NCI-H510A treated with DMSO at 0.1 percent for 48 hours (cell line): ENCODE measurements at regions not wholly inside any gene's neighbourhood (a gene's known extent, or its start where the extent isn't known, plus 50 kb on each side); places are given as distances from the start of the nearest gene placed in this dataset.
"Not testable (repeated sequence)": the region's sequence is repeated elsewhere in the genome, so short reads cannot be mapped to it uniquely, and the experiment has no call there.

Experiments
- DNase-seq: peaks from one replicate; lab custom pipeline; 2025; lab: John Stamatoyannopoulos, UW

GRCh38 chr4:82301390-82301789 is 72.4 kb downstream of the HNRNPD start:
- not testable (repeated sequence) for DNase-seq

GRCh38 chr4:82293304-82293703 is 80.5 kb downstream of the HNRNPD start:
- DNase-seq: no peak

GRCh38 chr4:82287720-82288119 is 86.1 kb downstream of the HNRNPD start:
- DNase-seq: no peak

DNA sequence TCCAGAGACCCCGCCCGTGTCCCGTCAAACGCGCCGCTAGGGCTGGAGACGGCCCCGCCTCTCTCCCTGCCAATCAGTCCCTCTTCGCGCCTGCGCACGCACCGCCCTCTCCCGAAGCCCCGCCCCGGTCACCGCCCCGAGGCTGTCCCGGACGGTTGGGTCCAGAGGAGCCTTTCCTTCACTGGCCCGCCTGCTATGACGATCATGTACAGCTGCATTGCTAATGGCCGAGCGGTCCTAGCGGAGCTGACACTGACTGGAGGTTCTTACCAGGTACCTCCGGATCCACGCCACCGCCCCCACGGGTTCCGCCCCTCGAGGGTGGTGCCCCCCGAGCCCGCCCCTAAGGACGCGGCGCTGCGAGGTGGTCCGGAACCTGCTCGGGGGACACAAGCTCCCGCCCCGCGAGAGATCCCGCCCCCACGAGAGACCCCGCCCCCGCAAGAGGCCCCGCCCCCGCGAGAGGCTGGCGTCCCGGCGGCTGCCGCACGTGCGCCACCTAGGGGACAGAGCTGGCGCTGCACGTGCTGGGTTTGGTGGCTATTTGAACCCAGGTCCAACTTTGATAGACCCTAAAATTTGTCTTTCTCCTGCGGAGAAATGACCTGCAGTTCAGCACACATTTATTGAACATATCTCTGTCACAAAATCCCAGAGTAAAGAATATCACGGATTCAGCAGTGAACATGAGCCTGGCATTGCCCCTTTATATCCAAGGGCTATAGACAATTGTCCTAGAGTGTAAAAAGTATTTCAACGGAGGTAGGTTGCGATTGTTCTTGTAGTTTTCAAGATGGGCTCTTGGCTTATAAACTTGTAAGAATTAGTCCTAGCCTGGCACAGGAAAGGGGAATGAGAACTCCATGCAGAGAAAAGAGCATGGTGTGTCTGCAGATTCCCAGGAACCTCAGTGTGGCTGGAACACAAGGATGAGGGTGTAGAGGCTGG is 88.7 kb downstream of the HNRNPD start:
- DNase-seq: peak; percentile 93

GRCh38 chr4:82284475-82284857 is 89.3 kb downstream of the HNRNPD start:
- no peak for DNase-seq

DNA sequence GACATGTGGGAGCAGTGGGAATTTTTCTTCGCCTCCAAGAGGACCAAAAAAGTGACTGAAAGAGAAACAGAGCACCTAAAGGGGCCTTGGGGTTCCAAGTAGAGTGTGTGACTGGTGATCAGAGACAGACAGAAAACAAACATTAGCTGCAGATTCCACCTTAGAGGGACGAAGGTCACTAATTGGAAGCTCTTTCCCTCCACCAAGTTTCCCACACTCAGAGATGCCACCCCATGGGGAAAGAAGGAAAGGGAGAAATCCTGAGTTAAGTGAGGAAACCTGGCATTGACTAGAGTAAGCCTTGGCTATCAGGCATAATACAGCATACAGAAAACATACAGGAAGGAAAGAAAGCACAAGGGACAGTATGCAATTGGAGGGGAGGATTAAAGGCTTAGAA is 90.9 kb downstream of the HNRNPD start:
- no peak for DNase-seq

GRCh38 chr4:82279550-82279949 is 94.2 kb downstream of the HNRNPD start:
- not testable (repeated sequence) for DNase-seq

DNA sequence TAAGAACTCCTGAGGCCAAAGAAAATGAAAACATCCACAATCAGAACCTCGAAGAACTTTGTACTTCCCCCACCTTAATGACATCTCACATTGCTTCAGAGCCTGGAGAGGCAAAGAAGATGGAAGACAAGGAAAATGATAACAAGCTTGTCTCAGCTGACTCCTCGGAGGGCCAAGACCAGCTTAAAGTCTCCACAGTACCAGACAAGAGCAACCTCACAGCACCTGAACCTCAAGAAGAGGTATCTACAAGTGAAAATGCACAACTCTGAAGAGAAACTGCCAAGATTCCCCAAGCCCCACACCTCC is 97.5 kb downstream of the HNRNPD start:
- DNase-seq: no peak

- DNase-seq: no peak
Measured at GRCh38 chr4:82275431-82276331, 98.1 kb downstream of the HNRNPD start.

- not testable (repeated sequence) for DNase-seq
Measured at GRCh38 chr4:82274700-82275099, 99.1 kb downstream of the HNRNPD start.

- DNase-seq: not testable (repeated sequence)
Measured at GRCh38 chr4:82272523-82272922, 101.3 kb downstream of the HNRNPD start.

DNA sequence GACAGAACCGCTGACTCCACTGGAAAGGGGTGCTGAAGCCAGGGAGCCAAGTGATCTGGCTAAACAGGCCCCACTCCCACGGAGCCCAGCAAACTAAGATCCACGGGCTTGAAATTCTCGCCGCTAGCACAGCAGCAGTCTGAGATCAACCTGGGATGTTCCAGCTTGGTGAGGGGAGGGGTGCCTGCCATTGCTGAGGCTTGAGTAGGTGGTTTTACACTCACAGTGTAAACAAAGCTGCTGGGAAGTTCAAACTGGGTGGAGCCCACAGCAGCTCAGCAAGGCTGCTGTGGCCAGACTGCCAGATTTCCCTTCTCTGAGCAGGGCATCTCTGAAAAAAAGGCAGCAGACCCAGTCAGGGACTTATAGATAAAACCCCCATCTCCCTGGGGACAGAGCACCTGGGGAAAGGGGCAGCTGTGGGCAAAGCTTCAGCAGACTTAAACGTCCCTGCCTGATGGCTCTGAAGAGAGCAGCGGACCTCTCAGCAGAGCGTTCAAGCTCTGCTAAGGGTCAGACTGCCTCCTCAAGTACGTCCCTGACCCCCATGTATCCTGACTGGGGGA is 101.8 kb downstream of the HNRNPD start:
- DNase-seq: not testable (repeated sequence)

DNA sequence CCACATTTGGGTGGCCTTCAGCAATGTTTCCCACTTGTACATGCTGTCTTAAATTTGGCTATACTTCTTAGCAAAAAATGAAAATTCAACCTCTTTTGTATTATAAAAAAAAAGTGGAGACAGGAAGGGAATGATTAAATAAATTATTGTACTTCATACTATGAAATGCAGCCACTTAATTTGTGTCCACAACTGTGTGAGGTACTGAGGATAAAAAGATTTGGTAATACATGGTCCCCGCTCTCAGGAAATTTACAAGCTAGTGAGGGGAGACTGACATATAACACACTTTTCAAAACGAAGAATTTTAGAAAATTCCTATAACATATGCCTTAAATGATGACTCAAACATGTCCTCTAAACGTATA is 105.0 kb downstream of the HNRNPD start:
- no peak for DNase-seq

GRCh38 chr4:82268050-82268825 is 105.6 kb downstream of the HNRNPD start:
- peak; percentile 87 for DNase-seq

GRCh38 chr4:82267506-82267905 is 106.3 kb downstream of the HNRNPD start:
- DNase-seq: no peak

DNA sequence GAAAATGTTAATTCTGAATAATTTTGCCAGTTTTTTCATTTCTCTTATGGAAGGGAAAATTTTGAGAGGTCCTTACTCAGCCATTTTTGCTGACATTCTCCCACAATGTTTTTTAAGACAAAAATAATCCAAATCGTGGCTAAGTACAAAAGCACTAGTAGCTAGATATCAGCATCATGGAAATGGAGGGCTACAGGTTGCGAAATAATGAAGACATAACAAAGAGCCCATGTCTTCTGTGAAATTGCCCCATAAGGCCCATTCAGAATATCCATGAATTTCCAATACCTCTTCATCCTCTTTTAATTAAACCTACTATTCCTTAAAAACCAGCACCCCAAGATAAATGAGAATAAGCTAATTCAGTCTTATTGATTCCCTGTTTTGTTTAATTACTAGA is 107.4 kb downstream of the HNRNPD start:
- DNase-seq: no peak

DNA sequence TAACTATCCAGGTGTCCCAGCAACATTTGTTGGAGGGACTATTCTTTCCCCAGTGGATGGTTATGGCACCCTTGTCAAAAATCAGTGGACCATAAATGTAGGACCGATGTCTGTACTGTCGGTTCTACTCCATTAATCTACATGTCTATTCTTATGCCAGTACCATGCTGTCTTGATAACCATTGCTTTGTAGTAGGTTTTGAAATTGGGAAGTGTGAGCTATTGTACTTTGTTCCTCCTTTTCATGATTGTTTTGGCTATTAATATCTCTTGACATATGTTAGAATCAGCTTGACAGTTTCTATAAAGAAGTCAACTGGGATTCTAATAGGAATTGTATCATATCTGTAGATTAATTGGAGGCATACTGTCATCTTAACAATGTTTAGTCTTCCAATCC is 112.7 kb downstream of the HNRNPD start:
- no peak for DNase-seq

DNA sequence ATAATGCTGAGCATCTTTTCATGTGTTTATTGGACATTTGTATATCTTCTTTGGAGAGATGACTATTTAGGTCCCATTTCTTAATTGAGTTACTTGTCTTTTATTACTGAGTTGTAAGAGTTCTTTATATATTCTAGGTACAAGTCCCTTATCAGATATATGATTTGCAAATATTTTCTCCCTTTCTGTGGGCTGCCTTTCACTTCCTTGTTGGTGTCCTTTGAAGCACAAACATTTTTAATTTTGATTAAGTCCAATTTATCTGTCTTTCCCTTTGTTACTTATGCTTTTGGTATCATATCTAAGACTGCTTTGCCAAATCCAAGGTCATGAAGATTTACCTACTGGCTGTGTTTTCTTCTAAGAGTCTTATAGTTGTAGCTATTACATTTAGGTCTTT is 113.2 kb downstream of the HNRNPD start:
- no peak for DNase-seq

- no peak for DNase-seq
Measured at GRCh38 chr4:82256718-82257117, 117.1 kb downstream of the HNRNPD start.

- no peak for DNase-seq
Measured at GRCh38 chr4:82255657-82256056, 118.1 kb downstream of the HNRNPD start.

GRCh38 chr4:82248903-82249632 is 124.7 kb downstream of the HNRNPD start:
- DNase-seq: no peak
